Activated B cell treated with CpG ODN at 0.5 μM for 24 hours (primary cell): ENCODE measurements at regions not wholly inside any gene's neighbourhood (a gene's known extent, or its start where the extent isn't known, plus 50 kb on each side); places are given as distances from the start of the nearest gene placed in this dataset.

Experiments used
- ATAC-seq: fragments of 200-7000 bp; cut with Tn5 transposase; one replicate; pipeline ENCODE4 v1.10.0; 2021; ENCODE audit warnings: low read depth, mild to moderate bottlenecking, moderate library complexity
- CTCF ChIA-PET: fragments of 350-600 bp; sonication (Branson Sonifier 250); formaldehyde crosslinking; loops from one replicate; lab custom pipeline; 2021; ENCODE audit warnings: antibody characterized with exemption; lab: Charles Lee
- POLR2A ChIA-PET: fragments of 350-600 bp; sonication (Branson Sonifier 250); formaldehyde crosslinking; loops from one replicate; lab custom pipeline; 2021; ENCODE audit warnings: antibody characterized with exemption; lab: Charles Lee
- DNase-seq: peaks from one replicate; pipeline ENCODE4 v3.0.0; 2022
- H3K27ac Mint-ChIP-seq: one replicate; pipeline ENCODE4 v1.8.0; 2020; ENCODE audit warnings: mixed read lengths
- H3K27me3 Mint-ChIP-seq: one replicate; pipeline ENCODE4 v1.8.0; 2021; ENCODE audit warnings: mixed read lengths
- H3K36me3 Mint-ChIP-seq: one replicate; pipeline ENCODE4 v1.8.0; 2021; ENCODE audit warnings: low read depth, mixed read lengths
- H3K4me1 Mint-ChIP-seq: one replicate; pipeline ENCODE4 v1.8.0; 2021; ENCODE audit warnings: mixed read lengths
- H3K4me3 Mint-ChIP-seq: one replicate; pipeline ENCODE4 v1.8.0; 2020; ENCODE audit warnings: mild to moderate bottlenecking, mixed read lengths
- H3K9me3 Mint-ChIP-seq: one replicate; pipeline ENCODE4 v1.8.0; 2020; ENCODE audit warnings: mixed read lengths
- intact Hi-C: fragments of 100-400 bp; cut with micrococcal nuclease; formaldehyde crosslinking; loops from one replicate; pipeline ENCODE4 v1.15.1; 2024
- TF ChIP-seq, protein P1 (sequence below): fragments of 200-600 bp; IDR thresholded peaks from one replicate; pipeline ENCODE4 v1.8.0; 2022; ENCODE audit warnings: antibody characterized with exemption, mild to moderate bottlenecking

DNA sequence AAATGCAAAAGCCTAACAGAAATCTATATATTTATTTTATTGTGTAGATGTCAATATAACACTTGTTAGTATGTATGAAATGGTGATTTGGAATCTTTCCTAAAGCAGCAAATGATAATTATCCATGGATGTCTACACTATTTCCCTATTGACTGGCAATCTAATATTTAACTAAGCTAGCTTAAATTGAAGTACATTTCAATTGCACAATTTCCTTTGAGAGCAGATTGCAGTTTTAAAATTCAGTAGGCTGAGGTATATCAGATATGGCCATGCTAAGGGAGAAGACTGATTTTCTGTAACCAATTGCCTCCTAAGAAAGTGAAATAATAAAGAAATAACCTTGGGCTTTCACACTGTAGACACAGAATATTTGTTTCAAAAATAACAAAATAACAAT, 90.1 kb upstream of the KCNJ3 start:
- Mint-ChIP-seq H3K4me1 (no peaks in the 10 kb centered on the region), H3K36me3 (no peaks in the 10 kb centered on the region), H3K27ac (no peak overlapping the region), H3K4me3 (no peak overlapping the region), H3K9me3 (no peaks in the 10 kb centered on the region), H3K27me3 (no peaks in the 10 kb centered on the region)
- TF ChIP-seq, protein P1, sequence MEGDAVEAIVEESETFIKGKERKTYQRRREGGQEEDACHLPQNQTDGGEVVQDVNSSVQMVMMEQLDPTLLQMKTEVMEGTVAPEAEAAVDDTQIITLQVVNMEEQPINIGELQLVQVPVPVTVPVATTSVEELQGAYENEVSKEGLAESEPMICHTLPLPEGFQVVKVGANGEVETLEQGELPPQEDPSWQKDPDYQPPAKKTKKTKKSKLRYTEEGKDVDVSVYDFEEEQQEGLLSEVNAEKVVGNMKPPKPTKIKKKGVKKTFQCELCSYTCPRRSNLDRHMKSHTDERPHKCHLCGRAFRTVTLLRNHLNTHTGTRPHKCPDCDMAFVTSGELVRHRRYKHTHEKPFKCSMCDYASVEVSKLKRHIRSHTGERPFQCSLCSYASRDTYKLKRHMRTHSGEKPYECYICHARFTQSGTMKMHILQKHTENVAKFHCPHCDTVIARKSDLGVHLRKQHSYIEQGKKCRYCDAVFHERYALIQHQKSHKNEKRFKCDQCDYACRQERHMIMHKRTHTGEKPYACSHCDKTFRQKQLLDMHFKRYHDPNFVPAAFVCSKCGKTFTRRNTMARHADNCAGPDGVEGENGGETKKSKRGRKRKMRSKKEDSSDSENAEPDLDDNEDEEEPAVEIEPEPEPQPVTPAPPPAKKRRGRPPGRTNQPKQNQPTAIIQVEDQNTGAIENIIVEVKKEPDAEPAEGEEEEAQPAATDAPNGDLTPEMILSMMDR: no peak
- CTCF ChIA-PET: no interaction called here
- POLR2A ChIA-PET: no interaction called here
- ATAC-seq (no peak), DNase-seq (no peak)
- intact Hi-C loops: no loop called here

DNA sequence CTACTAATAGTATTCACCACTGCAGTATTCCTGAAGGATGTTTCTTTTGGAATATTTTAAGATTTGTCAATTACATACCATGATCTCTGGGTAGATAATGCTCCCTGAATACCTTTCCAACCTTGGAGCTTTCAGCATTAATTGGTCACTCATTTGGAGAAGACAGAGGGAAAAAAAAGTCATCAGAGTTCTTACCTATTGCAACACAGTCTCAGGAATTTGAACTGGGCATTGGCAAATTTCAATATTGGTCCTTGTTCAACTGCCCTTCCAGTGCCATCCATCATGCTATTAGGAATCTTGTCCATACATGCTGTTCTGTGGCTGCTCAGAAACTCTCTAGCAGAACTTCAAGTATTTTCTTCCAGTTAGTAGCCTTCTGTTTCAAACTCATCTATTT, 83.6 kb upstream of the KCNJ3 start:
- POLR2A ChIA-PET: no interaction called here
- no peak overlapping the region for H3K4me3 Mint-ChIP-seq
- TF ChIP-seq, protein P1: no peak
- H3K36me3 Mint-ChIP-seq: no peaks in the 10 kb centered on the region
- H3K4me1 Mint-ChIP-seq: no peaks in the 10 kb centered on the region
- ATAC-seq (no peak), DNase-seq (no peak)
- no peaks in the 10 kb centered on the region for H3K27me3 Mint-ChIP-seq
- CTCF ChIA-PET: no interaction called here
- H3K9me3 Mint-ChIP-seq: no peaks in the 10 kb centered on the region
- intact Hi-C loops: no loop called here
- H3K27ac Mint-ChIP-seq: no peak overlapping the region

DNA sequence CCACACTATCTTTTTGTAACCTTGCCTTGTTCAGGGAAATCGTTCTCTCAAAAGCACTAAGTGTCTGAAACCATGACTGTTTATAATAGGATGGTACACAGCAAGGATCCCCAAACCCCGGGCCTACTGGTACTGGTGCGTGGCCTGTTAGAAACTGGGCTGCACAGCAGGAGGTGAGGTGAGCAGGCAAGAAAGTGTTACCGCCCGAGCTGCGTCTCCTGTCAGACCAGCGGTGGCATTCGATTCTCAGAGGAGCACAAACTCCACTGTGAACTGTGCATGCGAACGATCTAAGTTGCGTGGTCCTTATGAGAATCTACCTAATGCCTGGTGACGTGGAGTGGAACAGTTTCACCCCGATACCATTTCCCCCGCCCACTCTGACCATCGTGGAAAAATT, 81.8 kb upstream of the KCNJ3 start:
- ATAC-seq (no peak), DNase-seq (no peak)
- POLR2A ChIA-PET: no interaction called here
- no peak overlapping the region for H3K27ac Mint-ChIP-seq
- intact Hi-C loops: no loop called here
- H3K36me3 Mint-ChIP-seq: no peaks in the 10 kb centered on the region
- CTCF ChIA-PET: no interaction called here
- no peaks in the 10 kb centered on the region for H3K27me3 Mint-ChIP-seq
- H3K9me3 Mint-ChIP-seq: no peaks in the 10 kb centered on the region
- TF ChIP-seq, protein P1: no peak
- no peaks in the 10 kb centered on the region for H3K4me1 Mint-ChIP-seq
- H3K4me3 Mint-ChIP-seq: no peak overlapping the region

DNA sequence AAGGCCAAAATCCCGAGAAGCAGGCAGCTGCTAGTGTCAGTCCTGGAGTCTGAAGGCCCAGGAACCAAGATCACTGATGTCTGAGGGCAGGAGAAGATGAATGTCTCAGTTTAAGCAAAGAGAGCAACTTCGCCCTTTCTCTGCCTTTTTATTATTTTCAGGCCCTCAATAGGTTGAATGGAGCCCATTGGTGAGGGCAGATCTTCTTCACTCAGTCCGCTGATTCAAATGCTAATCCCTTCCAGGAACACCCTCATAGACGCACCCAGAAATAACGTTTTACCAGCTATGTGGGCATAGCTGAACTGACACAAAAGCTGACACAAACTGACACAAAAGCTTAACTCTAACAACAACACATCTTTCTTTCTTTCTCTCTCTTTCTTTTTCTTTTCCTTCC, 78.0 kb upstream of the KCNJ3 start:
- ChIA-PET CTCF (no interaction called here), POLR2A (no interaction called here)
- Mint-ChIP-seq H3K4me3 (no peak overlapping the region), H3K4me1 (no peaks in the 10 kb centered on the region), H3K9me3 (no peaks in the 10 kb centered on the region), H3K27ac (no peak overlapping the region), H3K27me3 (no peaks in the 10 kb centered on the region), H3K36me3 (no peaks in the 10 kb centered on the region)
- TF ChIP-seq, protein P1: no peak
- DNase-seq: no peak
- intact Hi-C loops: loop anchor here (5.0 kb wide), 1 partner anchor 1967 kb away; no protein-coding TSS in a partner anchor
- no peak for ATAC-seq

DNA sequence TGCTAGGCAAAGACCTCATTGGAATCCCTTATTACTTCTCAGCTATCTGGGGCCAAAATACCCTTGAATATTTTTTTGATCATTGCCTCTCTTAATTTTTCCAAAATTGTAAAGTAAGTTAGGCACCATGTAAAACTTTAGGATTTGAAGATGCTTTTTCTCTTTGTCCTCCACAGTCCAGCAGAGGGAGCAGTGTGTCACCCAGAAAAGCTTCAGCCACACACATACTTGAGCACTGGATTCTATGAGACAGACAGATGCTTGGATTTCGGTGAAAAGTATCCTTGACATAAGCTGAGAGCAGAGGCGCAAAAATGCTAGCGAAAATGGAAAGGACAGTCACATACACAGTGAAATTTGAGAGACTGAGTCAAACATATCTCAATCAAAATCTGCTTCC, 74.7 kb upstream of the KCNJ3 start:
- POLR2A ChIA-PET: no interaction called here

More for the DNA sequence above, 74.7 kb upstream of the KCNJ3 start:
- ATAC-seq (no peak), DNase-seq (no peak)
- Mint-ChIP-seq H3K36me3 (no peaks in the 10 kb centered on the region), H3K4me3 (no peak overlapping the region), H3K4me1 (no peaks in the 10 kb centered on the region), H3K27ac (no peak overlapping the region), H3K9me3 (no peaks in the 10 kb centered on the region), H3K27me3 (no peaks in the 10 kb centered on the region)
- TF ChIP-seq, protein P1: no peak
- intact Hi-C loops: loop anchor here (2.0 to 5.0 kb wide), 2 partner anchors 601 to 1963 kb away; no protein-coding TSS in a partner anchor
- CTCF ChIA-PET: no interaction called here
